Thyroid gland (tissue), 4 donors: ENCODE measurements at regions not wholly inside any gene's neighbourhood (a gene's known extent, or its start where the extent isn't known, plus 50 kb on each side); places are given as distances from the start of the nearest gene placed in this dataset.
"Not testable (repeated sequence)": the region's sequence is repeated elsewhere in the genome, so short reads cannot be mapped to it uniquely, and the experiment has no call there.

Experiments used
- DNase-seq, 2 donors: peaks; one replicate each; pipeline ENCODE4 v3.0.0-alpha.2; 2019
- H3K27ac ChIP-seq, 3 donors: fragments of 200-600 bp; sonication (generic); 1 replicate in 2 of 3; 2 replicates in 1 of 3; pipeline ENCODE4 v1.5.1; 2016 to 2019; ENCODE audit warnings: mild to moderate bottlenecking in 1 of 3, moderate library complexity in 1 of 3
- H3K27me3 ChIP-seq: fragments of 200-600 bp; sonication (generic); one replicate; pipeline ENCODE4 v1.5.1; 2019
- H3K36me3 ChIP-seq, 2 donors: fragments of 200-600 bp; sonication (generic); one replicate each; pipeline ENCODE4 v1.5.1; 2016 to 2019
- H3K4me1 ChIP-seq, 2 donors: fragments of 200-600 bp; sonication (generic); one replicate each; pipeline ENCODE4 v1.5.1; 2017 to 2019
- H3K4me3 ChIP-seq, 3 donors: fragments of 200-600 bp; sonication (generic); replicated peaks in 1 of 3; 1 replicate in 2 of 3; 2 replicates in 1 of 3; pipeline ENCODE4 v1.5.1; 2016; ENCODE audit warnings: mild to moderate bottlenecking in 1 of 3
- H3K9me3 ChIP-seq: fragments of 200-600 bp; sonication (generic); one replicate; pipeline ENCODE4 v1.5.1; 2017
- POLR2A ChIP-seq, 2 donors: fragments of 450-650 bp; IDR thresholded peaks; one replicate each; pipeline ENCODE4 v1.6.1; 2017; ENCODE audit warnings: antibody characterized with exemption in 2 of 2, mild to moderate bottlenecking in 2 of 2, moderate library complexity in 1 of 2
- WGBS, 2 donors: methylation state at CpG; one replicate each; pipeline ENCODE4 v1.1.5; 2017; 5-methylcytosine and 5-hydroxymethylcytosine counted together
- intact Hi-C: fragments of 100-400 bp; cut with DNase I; formaldehyde crosslinking; loops from one replicate; pipeline ENCODE4 v1.15.1; 2023
- TF ChIP-seq, protein P1 (sequence below), 6 experiments: fragments of 200-600 bp in 3 of 6; fragments of 450-650 bp in 3 of 6; sonication (generic) in 3 of 6; IDR thresholded peaks; one replicate each; pipeline ENCODE4 v1.5.1; 2016 to 2019; ENCODE audit warnings: antibody characterized with exemption in 6 of 6, mild to moderate bottlenecking in 2 of 6, inconsistent platforms in 1 of 6, moderate library complexity in 1 of 6

DNA sequence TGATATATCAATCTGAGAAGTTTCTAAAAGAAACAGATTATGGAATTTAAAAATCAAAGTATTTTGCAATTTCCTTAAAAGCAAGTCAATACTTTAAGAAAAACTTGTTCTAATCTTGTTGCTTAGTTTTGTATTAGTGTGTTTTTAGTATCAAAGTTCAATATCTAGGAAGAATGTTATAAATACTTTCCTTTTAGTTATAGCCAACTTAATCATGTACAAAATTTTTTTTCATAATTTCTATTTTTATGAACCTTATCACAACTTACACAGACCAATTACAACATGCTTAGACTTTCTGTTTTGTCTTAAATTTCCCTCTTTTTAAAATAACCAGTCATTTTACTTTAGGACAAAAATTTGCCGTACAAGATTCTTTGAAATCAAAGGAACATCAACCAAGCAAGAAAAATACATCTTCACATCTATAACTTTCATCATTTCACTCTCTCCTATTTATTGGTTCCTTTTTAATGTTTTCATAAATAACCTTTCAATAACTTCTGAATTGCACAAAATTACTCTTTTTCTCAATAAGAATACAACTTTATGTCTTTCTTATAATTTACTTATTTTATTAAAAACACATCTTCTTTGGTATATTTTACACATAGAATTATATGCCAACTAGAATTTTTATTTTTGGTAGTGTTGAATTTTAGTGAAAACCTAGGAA, 308.2 kb upstream of the GLI3 start:
- H3K27me3 ChIP-seq, result no peaks in the 10 kb centered on the region
- 87 to 97% methylated on average over 1 of the region's 1 CpG for WGBS, 2 donors
- H3K27ac ChIP-seq, result no peak overlapping the region
- DNase-seq, result no peak
- TF ChIP-seq, protein P1, sequence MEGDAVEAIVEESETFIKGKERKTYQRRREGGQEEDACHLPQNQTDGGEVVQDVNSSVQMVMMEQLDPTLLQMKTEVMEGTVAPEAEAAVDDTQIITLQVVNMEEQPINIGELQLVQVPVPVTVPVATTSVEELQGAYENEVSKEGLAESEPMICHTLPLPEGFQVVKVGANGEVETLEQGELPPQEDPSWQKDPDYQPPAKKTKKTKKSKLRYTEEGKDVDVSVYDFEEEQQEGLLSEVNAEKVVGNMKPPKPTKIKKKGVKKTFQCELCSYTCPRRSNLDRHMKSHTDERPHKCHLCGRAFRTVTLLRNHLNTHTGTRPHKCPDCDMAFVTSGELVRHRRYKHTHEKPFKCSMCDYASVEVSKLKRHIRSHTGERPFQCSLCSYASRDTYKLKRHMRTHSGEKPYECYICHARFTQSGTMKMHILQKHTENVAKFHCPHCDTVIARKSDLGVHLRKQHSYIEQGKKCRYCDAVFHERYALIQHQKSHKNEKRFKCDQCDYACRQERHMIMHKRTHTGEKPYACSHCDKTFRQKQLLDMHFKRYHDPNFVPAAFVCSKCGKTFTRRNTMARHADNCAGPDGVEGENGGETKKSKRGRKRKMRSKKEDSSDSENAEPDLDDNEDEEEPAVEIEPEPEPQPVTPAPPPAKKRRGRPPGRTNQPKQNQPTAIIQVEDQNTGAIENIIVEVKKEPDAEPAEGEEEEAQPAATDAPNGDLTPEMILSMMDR (IDR thresholded peaks at IDR 0.05), result no peak
- TF ChIP-seq POLR2A (IDR thresholded peaks at IDR 0.05), result no peak
- intact Hi-C loops, result no loop called here
- no peaks in the 10 kb centered on the region for H3K4me1 ChIP-seq
- no peaks in the 10 kb centered on the region for H3K9me3 ChIP-seq
- no peaks in the 10 kb centered on the region for H3K36me3 ChIP-seq
- no peak overlapping the region for H3K4me3 ChIP-seq

DNA sequence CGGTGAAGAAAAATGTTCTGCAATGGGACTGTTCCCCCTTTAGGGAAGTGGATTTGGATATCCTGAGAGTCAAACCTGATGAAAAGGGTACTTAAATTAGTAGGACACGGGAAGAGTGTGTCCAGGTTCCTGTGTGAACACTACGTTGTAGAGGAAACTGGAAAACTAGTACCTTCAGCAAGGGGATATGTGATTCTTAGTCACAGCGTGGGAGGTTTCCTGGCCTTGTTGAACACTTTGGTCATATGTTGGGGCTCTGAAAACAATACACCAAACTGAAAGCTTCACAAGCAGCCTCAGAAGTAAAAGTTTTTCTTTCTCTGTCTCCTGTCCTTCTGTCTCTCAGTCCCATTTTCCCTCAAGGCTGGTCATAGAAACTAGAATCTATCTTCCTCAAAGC, 306.9 kb upstream of the GLI3 start:
- intact Hi-C loops, result no loop called here
- no peak for DNase-seq
- 81 to 87% methylated on average over 4 of the region's 4 CpGs for WGBS, 2 donors
- no peak for TF ChIP-seq POLR2A (IDR thresholded peaks at IDR 0.05)
- TF ChIP-seq, protein P1 (IDR thresholded peaks at IDR 0.05), result no peak
- Histone ChIP-seq H3K27me3 (no peaks in the 10 kb centered on the region), H3K9me3 (no peaks in the 10 kb centered on the region), H3K4me3 (no peak overlapping the region), H3K4me1 (no peaks in the 10 kb centered on the region), H3K36me3 (no peaks in the 10 kb centered on the region), H3K27ac (no peak overlapping the region)

DNA sequence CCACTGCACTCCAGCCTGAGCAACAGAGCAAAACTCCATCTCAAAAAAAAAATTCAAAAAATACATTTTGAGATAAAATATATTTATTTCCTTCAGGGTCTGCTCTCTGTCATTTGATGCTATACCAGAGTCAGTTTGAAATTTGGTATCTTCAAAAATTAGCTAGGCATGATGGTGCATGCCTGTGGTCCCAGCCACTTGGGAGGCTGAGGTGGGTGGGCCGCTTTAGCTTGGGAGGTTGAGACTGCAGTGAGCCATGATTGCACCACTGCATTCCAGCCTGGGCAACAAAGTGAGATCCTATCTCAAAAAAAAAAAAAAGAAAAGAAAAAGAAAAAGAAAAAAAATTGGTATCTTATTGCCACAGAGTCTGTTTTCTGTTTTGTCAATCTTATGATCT, 305.4 kb upstream of the GLI3 start:
- H3K9me3 ChIP-seq, intact Hi-C loops, H3K4me3 ChIP-seq, H3K27ac ChIP-seq, H3K27me3 ChIP-seq, DNase-seq, H3K36me3 ChIP-seq, H3K4me1 ChIP-seq: not testable (repeated sequence)
- WGBS, 2 donors, result 89 to 93% methylated on average over 1 of the region's 1 CpG

DNA sequence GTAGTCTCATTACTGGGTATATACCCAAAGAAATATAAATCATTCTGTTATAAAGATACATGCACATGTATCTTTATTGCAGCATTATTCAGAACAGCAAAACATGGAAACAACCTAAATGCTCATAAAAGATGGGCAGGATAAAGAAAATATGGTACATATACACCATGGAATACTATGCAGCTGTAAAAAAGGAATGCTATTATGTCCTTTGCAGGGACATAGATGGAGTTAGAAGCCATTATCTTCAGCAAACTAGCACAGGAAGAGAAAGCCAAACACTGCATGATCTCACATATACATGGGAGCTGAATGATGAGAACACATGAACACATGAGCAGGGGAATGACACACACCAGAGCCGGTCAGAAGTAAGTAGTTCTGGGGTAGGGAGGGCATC, 297.4 kb upstream of the GLI3 start:
- TF ChIP-seq POLR2A (IDR thresholded peaks at IDR 0.05), result no peak
- TF ChIP-seq, protein P1 (IDR thresholded peaks at IDR 0.05), result no peak
- no peaks in the 10 kb centered on the region for H3K36me3 ChIP-seq
- no peak for DNase-seq
- H3K4me3 ChIP-seq, result no peak overlapping the region
- H3K27ac ChIP-seq, result no peak overlapping the region
- 88 to 100% methylated on average over 1 of the region's 1 CpG for WGBS, 2 donors
- H3K27me3 ChIP-seq, result no peaks in the 10 kb centered on the region
- H3K4me1 ChIP-seq, result no peaks in the 10 kb centered on the region
- no peaks in the 10 kb centered on the region for H3K9me3 ChIP-seq
- intact Hi-C loops, result no loop called here

DNA sequence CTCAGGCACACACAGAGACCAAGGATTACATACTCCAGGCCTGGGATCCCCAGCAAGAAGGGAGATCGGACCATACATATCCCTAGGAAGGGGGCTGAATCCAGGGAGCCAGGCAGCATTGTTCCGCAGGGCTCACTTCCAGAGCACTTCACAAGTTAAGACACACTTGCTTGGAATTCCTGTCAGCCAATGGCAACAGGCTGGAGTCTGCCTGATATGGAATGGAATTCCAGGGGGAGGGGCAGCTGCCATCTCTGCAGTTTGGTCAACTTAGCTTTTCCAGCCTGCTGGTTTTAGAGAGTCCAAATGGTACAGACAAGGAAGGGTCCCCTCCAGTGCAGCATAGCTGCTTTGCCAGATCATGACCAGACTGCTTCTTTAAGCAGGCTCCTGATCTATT, 290.0 kb upstream of the GLI3 start:
- intact Hi-C loops, result no loop called here
- H3K27me3 ChIP-seq, result no peaks in the 10 kb centered on the region
- H3K36me3 ChIP-seq, result no peaks in the 10 kb centered on the region
- no peak overlapping the region for H3K27ac ChIP-seq
- no peak overlapping the region for H3K4me3 ChIP-seq
- no peaks in the 10 kb centered on the region for H3K4me1 ChIP-seq
- no peaks in the 10 kb centered on the region for H3K9me3 ChIP-seq
- TF ChIP-seq, protein P1 (IDR thresholded peaks at IDR 0.05), result no peak
- TF ChIP-seq POLR2A (IDR thresholded peaks at IDR 0.05), result no peak
- no peak for DNase-seq
- WGBS, 2 donors, result 76 to 86% methylated on average over 2 of the region's 2 CpGs
